ENCODE measurements at regions not wholly inside any gene's neighbourhood (a gene's known extent, or its start where the extent isn't known, plus 50 kb on each side); places are given as distances from the start of the nearest gene placed in this dataset.

DNA sequence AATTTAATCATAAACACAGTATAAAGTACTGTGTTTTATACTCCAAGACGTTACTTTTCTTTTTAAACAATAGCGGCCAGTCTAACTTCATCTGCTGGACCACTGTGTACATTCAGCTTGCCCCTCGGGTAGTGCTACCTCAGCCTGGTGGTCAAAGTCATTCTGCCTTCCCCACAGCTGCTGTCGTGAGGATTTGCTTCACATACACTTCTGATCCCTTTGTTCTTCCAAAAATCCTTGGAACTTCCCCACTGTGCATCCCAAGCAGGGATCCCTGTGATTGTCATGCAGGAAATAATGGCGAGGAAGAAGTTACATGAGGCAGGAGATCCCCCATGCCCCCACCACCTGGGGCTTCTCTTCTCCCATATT is 234.9 kb upstream of the STARD13 start:
- DNase-seq: no peak

DNA sequence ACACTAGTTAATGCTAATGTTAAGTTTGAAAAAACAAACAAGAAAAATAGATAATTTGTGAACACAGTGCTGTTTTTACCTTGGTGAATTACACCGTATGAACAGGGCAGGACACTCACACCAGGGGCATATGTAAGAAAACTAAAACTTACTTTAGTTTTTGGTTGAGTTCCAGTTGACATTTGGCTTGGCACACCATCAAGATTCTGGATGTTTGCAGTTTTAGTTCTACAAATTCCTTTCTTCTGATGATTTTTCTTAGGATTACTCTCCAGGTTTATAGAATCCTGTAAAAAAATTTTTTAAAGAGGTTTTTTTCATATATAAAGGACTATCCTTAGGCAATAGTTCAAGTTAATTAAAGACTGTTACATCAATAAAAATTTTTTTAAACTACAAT is 238.5 kb upstream of the STARD13 start:
- DNase-seq: no peak

DNA sequence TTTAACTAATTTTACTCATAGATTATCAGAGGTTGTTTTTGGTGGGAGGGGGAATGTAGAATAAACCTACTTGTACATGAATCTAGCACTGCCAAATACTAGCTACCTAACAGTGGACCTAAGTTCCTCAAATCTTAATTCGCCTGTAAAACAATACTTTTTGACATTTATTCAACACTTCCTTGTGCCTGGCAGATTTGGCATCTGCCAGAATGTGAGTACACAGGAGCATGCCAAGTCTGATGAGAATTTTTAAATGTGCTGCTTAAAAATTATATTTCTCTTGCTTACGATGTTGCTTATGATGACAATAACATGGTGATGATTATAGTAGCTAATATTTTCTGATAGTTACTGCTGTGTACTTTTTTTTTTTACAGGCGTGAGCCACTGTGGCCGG is 240.2 kb upstream of the STARD13 start:
- no peak for DNase-seq

DNA sequence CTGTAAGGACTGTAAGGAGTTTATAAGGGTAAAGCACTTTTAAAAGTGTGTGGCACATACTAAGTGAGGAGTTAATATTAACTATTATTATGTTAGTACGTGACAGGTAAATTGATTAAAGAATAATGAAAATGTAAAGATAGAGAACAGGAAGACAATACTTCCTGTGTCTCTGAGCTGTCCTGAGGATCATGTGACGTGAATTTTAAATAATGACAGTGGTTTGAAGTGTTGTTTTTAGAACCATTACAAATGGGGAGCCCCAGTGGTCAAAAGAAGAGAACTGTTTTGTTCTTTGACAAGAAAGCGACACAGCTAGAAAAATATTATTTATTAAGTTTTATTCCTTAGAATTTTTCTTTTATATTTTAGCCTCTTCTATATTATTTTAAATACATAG is 241.2 kb upstream of the STARD13 start:
- no peak for DNase-seq

DNA sequence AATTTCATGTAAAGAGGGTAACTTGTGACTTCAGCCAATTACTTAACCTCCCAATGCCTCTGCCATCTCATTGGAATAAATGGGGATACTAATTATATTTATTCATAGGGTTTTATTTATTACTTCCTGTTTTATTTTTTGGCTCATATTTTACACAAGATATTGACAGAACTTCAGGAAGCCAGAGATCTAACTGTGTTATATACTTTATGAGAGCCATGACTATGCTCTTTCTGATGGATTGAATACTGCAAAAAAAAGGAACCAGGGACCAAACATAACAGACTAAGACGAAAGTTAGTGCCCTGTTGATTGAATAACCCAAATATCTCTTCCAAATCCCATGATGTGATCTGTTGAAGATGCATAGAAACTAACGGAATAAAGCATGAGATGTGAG is 243.3 kb upstream of the STARD13 start:
- DNase-seq: no peak

DNA sequence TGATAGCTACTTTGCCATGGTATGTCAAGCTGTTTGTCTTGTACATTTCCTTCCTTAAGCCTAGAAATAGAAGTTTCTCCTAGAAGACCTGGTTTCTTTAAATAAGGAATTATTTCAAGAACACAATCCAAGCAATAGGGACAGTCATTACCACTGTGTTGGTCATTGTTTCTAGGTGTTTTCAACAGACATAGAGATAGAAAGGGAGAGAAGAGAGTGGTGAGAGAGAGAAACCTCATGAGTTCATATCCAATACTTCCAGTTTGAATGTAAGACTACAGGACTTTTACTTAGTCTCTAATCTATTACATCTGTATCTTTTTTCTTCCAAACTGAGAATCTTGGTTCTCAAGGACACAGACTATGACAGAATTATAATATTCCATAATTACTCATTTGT is 245.9 kb upstream of the STARD13 start:
- no peak for DNase-seq

- no peak for DNase-seq
Measured at GRCh38 chr13:33535061-33535460, 249.5 kb upstream of the STARD13 start.

- no peak for DNase-seq
Measured at GRCh38 chr13:33536601-33537000, 251.0 kb upstream of the STARD13 start.

DNA sequence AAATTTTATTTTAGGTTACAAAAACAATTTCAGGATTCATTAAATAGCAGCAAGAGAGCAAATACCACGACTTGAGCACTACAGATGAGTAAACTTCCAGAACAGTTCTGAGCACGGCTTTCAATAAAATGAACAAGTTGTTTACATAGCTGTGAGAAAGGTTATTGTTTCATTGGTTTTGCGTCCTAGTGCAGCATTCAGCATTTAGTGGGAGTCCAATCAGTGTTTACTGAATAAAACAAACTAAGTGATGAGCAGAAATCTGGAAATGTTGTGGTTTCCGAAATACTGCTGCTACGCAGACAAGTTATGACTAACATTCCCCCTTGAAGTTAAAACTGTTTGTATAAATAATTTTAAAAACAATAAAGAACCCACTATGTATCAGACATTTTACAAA is 251.5 kb upstream of the STARD13 start:
- DNase-seq: no peak

- DNase-seq: no peak
Measured at GRCh38 chr13:33537676-33538075, 252.1 kb upstream of the STARD13 start.

DNA sequence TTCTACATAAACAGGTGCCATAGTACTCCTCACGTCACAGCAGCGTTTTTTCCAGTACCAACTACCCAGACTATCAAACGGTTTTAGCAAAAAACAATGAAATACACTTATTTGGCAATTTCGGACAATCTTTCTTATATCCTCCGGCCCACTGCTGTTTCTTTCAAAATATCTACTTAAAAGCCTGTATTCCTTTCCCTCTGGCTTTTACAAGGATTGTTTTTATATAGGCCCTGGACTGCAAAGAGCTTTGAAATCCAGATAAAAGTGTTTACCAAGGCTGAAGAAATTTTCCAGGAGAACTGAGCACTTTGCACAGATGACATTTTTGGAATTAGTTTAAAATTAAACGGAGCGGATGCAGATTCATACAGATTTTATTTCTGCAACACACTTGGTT is 255.9 kb upstream of the STARD13 start:
- DNase-seq: no peak

DNA sequence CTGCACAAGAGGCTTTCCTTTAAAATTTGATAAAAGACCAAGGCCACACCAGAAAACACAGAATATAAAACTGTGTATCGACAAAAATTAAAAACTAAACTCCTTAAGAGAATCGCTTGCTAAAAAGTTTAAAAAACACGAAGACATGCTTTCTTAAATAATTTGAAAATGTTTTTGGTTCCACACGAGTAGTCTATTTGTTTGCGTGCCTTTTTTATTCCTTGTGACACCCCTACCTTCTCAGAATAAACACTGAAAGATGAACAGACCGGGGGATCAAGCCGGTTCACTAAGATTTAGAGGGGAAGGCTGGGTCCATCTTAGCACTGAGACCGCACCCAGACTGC is 256.4 kb upstream of the STARD13 start:
- DNase-seq: no peak

- DNase-seq: peak; percentile 96
Measured at GRCh38 chr13:33542309-33543088, 256.9 kb upstream of the STARD13 start.

DNA sequence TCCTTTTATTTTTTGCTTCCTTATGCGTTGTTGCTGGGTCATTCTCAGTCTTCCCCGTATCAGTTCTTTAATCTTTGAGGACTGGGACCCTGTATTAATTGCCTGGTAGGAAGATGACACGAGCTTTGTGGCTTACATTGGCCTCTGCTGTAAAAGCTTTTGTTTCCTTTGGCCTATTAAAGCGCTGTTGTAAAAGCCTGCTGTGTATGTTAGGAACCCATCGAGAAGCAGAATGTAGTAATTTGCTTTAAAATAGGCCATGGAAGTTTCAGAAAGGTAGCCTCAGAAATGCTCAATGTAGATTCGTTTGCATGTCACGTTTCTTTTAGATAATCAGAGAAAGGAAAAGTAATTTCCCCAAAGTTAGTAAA is 257.5 kb upstream of the STARD13 start:
- DNase-seq: no peak

GRCh38 chr13:33543631-33544265 is 258.2 kb upstream of the STARD13 start:
- DNase-seq: no peak

DNA sequence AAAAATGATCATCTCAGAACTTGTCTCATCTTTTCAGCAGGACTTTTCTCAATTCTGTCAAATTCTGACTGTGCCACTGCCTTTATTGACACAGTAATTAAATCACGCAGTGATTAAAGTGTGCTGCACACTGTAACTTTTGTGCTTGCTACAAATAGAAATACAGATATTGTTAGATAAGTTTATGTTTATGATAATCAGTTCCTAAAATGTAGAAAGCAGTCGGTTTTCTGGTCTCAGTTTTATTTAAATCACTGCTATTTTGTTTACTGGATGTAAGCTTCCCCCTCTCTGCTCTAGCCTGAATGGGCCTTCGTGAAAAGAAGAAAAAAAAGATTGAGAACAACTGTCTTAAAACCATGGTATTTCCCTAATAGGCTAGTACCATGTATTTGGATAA is 258.8 kb upstream of the STARD13 start:
- no peak for DNase-seq

GRCh38 chr13:33545492-33545891 is 259.9 kb upstream of the STARD13 start:
- no peak for DNase-seq

- no peak for DNase-seq
Measured at GRCh38 chr13:33547035-33547434, 261.5 kb upstream of the STARD13 start.

- no peak for DNase-seq
Measured at GRCh38 chr13:33548069-33548468, 262.5 kb upstream of the STARD13 start.

GRCh38 chr13:33550276-33550675 is 264.7 kb upstream of the STARD13 start:
- DNase-seq: no peak

DNA sequence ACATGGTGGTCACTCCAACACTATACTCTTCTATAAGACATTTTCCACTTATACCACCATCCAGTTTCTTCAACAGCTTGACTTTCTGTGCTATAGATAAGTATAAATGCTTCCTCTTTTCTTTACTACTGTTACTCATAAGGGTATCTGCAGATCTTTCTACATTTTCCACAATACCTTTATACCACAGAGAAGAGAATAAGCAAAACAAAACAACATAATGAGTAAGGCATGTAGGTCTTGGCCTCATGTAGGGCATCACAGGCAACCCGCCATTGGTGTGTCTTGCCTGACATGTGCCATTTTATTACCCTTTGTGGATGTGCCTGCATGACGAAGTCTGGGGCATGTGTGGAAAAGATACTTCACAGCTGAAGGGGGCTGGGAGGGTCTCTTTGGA is 265.3 kb upstream of the STARD13 start:
- DNase-seq: no peak

GRCh38 chr13:33554919-33555791 is 262.8 kb upstream of the RFC3 start:
- no peak for DNase-seq

- no peak for DNase-seq
Measured at GRCh38 chr13:33556828-33557227, 261.1 kb upstream of the RFC3 start.

- no peak for DNase-seq
Measured at GRCh38 chr13:33560726-33561125, 257.2 kb upstream of the RFC3 start.
